ENCODE measurements at regions not wholly inside any gene's neighbourhood (a gene's known extent, or its start where the extent isn't known, plus 50 kb on each side); places are given as distances from the start of the nearest gene placed in this dataset.

DNA sequence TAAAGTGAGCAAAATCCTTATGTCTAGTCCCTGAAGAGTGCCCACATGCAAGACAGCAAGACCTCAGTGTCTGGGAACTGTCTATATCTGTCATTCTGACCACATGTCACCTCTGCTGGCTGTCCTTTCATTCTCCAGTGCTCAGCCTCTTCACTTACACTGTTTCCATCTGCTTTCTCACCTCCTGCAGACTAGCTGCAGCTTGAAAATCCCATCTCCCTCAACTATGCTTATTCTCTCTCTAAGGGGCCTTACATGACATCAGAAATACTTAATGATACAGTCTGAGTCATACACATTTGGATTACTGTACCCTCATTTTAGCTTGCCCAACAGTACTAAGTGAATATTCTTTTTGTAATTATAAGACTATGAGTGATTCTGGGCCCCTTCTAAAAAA lies 587.8 kb downstream of the EPM2A start:
- Mint-ChIP-seq H3K36me3 (ENCODE audit: low read depth) (no peaks in the 10 kb centered on the region), H3K27ac (no peak overlapping the region), H3K9me3 (no peaks in the 10 kb centered on the region), H3K4me1 (peaks cover 17% of the 10 kb centered on the region), H3K4me3 (no peak overlapping the region), H3K27me3 (ENCODE audit: insufficient read depth, low read depth, poor library complexity) (no peaks in the 10 kb centered on the region)
- Histone ChIP-seq H3K4me1 (ENCODE audit: insufficient read depth) (no peaks in the 10 kb centered on the region), H3K9me2 (ENCODE audit: insufficient read depth) (no peaks in the 10 kb centered on the region), H4K20me1 (replicated peaks; ENCODE audit: insufficient read depth) (no peaks in the 10 kb centered on the region), H3K4me3 (no peak overlapping the region), H3K27ac (ENCODE audit: low read depth) (no peak overlapping the region), H3F3A (replicated peaks; ENCODE audit: low read depth) (no peaks in the 10 kb centered on the region), H3K27me3 (ENCODE audit: insufficient read depth) (no peaks in the 10 kb centered on the region), H3K4me2 (no peak overlapping the region), H3K79me2 (replicated peaks; ENCODE audit: insufficient read depth) (no peaks in the 10 kb centered on the region), H3K36me3 (ENCODE audit: insufficient read depth) (no peaks in the 10 kb centered on the region), H2AFZ (no peak overlapping the region)
- TF ChIP-seq, protein P1, sequence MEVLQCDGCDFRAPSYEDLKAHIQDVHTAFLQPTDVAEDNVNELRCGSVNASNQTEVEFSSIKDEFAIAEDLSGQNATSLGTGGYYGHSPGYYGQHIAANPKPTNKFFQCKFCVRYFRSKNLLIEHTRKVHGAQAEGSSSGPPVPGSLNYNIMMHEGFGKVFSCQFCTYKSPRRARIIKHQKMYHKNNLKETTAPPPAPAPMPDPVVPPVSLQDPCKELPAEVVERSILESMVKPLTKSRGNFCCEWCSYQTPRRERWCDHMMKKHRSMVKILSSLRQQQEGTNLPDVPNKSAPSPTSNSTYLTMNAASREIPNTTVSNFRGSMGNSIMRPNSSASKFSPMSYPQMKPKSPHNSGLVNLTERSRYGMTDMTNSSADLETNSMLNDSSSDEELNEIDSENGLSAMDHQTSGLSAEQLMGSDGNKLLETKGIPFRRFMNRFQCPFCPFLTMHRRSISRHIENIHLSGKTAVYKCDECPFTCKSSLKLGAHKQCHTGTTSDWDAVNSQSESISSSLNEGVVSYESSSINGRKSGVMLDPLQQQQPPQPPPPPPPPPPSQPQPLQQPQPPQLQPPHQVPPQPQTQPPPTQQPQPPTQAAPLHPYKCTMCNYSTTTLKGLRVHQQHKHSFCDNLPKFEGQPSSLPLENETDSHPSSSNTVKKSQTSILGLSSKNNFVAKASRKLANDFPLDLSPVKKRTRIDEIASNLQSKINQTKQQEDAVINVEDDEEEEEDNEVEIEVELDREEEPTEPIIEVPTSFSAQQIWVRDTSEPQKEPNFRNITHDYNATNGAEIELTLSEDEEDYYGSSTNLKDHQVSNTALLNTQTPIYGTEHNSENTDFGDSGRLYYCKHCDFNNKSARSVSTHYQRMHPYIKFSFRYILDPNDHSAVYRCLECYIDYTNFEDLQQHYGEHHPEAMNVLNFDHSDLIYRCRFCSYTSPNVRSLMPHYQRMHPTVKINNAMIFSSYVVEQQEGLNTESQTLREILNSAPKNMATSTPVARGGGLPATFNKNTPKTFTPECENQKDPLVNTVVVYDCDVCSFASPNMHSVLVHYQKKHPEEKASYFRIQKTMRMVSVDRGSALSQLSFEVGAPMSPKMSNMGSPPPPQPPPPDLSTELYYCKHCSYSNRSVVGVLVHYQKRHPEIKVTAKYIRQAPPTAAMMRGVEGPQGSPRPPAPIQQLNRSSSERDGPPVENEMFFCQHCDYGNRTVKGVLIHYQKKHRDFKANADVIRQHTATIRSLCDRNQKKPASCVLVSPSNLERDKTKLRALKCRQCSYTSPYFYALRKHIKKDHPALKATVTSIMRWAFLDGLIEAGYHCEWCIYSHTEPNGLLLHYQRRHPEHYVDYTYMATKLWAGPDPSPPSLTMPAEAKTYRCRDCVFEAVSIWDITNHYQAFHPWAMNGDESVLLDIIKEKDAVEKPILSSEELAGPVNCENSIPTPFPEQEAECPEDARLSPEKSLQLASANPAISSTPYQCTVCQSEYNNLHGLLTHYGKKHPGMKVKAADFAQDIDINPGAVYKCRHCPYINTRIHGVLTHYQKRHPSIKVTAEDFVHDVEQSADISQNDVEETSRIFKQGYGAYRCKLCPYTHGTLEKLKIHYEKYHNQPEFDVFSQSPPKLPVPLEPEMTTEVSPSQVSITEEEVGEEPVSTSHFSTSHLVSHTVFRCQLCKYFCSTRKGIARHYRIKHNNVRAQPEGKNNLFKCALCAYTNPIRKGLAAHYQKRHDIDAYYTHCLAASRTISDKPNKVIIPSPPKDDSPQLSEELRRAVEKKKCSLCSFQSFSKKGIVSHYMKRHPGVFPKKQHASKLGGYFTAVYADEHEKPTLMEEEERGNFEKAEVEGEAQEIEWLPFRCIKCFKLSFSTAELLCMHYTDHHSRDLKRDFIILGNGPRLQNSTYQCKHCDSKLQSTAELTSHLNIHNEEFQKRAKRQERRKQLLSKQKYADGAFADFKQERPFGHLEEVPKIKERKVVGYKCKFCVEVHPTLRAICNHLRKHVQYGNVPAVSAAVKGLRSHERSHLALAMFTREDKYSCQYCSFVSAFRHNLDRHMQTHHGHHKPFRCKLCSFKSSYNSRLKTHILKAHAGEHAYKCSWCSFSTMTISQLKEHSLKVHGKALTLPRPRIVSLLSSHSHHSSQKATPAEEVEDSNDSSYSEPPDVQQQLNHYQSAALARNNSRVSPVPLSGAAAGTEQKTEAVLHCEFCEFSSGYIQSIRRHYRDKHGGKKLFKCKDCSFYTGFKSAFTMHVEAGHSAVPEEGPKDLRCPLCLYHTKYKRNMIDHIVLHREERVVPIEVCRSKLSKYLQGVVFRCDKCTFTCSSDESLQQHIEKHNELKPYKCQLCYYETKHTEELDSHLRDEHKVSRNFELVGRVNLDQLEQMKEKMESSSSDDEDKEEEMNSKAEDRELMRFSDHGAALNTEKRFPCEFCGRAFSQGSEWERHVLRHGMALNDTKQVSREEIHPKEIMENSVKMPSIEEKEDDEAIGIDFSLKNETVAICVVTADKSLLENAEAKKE (CRISPR knock-in tag; IDR thresholded peaks at IDR 0.05) = no peak
- TF ChIP-seq, protein P2, sequence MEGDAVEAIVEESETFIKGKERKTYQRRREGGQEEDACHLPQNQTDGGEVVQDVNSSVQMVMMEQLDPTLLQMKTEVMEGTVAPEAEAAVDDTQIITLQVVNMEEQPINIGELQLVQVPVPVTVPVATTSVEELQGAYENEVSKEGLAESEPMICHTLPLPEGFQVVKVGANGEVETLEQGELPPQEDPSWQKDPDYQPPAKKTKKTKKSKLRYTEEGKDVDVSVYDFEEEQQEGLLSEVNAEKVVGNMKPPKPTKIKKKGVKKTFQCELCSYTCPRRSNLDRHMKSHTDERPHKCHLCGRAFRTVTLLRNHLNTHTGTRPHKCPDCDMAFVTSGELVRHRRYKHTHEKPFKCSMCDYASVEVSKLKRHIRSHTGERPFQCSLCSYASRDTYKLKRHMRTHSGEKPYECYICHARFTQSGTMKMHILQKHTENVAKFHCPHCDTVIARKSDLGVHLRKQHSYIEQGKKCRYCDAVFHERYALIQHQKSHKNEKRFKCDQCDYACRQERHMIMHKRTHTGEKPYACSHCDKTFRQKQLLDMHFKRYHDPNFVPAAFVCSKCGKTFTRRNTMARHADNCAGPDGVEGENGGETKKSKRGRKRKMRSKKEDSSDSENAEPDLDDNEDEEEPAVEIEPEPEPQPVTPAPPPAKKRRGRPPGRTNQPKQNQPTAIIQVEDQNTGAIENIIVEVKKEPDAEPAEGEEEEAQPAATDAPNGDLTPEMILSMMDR (conservative IDR thresholded peaks at IDR 0.05; ENCODE audit: low read depth in 2 of 2) = no peak
- no peak for TF ChIP-seq NANOG (IDR thresholded peaks at IDR 0.05; ENCODE audit: borderline replicate concordance)
- no peak for TF ChIP-seq EZH2 (IDR thresholded peaks at IDR 0.05; ENCODE audit: low read depth, unreplicated experiment)
- no peak for TF ChIP-seq ZNF114 (CRISPR knock-in tag; IDR thresholded peaks at IDR 0.05)
- TF ChIP-seq, protein P3, sequence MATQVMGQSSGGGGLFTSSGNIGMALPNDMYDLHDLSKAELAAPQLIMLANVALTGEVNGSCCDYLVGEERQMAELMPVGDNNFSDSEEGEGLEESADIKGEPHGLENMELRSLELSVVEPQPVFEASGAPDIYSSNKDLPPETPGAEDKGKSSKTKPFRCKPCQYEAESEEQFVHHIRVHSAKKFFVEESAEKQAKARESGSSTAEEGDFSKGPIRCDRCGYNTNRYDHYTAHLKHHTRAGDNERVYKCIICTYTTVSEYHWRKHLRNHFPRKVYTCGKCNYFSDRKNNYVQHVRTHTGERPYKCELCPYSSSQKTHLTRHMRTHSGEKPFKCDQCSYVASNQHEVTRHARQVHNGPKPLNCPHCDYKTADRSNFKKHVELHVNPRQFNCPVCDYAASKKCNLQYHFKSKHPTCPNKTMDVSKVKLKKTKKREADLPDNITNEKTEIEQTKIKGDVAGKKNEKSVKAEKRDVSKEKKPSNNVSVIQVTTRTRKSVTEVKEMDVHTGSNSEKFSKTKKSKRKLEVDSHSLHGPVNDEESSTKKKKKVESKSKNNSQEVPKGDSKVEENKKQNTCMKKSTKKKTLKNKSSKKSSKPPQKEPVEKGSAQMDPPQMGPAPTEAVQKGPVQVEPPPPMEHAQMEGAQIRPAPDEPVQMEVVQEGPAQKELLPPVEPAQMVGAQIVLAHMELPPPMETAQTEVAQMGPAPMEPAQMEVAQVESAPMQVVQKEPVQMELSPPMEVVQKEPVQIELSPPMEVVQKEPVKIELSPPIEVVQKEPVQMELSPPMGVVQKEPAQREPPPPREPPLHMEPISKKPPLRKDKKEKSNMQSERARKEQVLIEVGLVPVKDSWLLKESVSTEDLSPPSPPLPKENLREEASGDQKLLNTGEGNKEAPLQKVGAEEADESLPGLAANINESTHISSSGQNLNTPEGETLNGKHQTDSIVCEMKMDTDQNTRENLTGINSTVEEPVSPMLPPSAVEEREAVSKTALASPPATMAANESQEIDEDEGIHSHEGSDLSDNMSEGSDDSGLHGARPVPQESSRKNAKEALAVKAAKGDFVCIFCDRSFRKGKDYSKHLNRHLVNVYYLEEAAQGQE (IDR thresholded peaks at IDR 0.05; ENCODE audit: unreplicated experiment) = no peak
- TF ChIP-seq ZNF331 (CRISPR knock-in tag; IDR thresholded peaks at IDR 0.05; ENCODE audit: low read depth) = no peak
- TF ChIP-seq CREB1 (CRISPR knock-in tag; IDR thresholded peaks at IDR 0.05; ENCODE audit: low read depth) = no peak
- TF ChIP-seq, protein P4, sequence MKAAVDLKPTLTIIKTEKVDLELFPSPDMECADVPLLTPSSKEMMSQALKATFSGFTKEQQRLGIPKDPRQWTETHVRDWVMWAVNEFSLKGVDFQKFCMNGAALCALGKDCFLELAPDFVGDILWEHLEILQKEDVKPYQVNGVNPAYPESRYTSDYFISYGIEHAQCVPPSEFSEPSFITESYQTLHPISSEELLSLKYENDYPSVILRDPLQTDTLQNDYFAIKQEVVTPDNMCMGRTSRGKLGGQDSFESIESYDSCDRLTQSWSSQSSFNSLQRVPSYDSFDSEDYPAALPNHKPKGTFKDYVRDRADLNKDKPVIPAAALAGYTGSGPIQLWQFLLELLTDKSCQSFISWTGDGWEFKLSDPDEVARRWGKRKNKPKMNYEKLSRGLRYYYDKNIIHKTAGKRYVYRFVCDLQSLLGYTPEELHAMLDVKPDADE (IDR thresholded peaks at IDR 0.05) = no peak
- no peak for TF ChIP-seq POLR2AphosphoS5 (IDR thresholded peaks at IDR 0.05; ENCODE audit: low read depth)
- no peak for TF ChIP-seq JUNB (IDR thresholded peaks at IDR 0.05; ENCODE audit: unreplicated experiment)
- no peak for TF ChIP-seq EZH2phosphoT487 (IDR thresholded peaks at IDR 0.05; ENCODE audit: unreplicated experiment)
- TF ChIP-seq STAT1 (IDR thresholded peaks at IDR 0.05; ENCODE audit: unreplicated experiment) = no peak
- ATAC-seq (no peak), DNase-seq (ENCODE audit: low spot score) (no peak)

All from GM23338 (cell line).